ENCODE measurements at regions not wholly inside any gene's neighbourhood (a gene's known extent, or its start where the extent isn't known, plus 50 kb on each side); places are given as distances from the start of the nearest gene placed in this dataset.

- TF ChIP-seq SPI1 (IDR thresholded peaks at IDR 0.05; ENCODE audit: borderline replicate concordance, low read depth) (no peak), REST (IDR thresholded peaks at IDR 0.05; ENCODE audit: insufficient replicate concordance, low read depth) (no peak)
- Histone ChIP-seq H3K27me3 (ENCODE audit: insufficient read depth, poor library complexity, severe bottlenecking) (no peaks in the 10 kb centered on the region), H3K4me3 (replicated peaks; ENCODE audit: insufficient read depth, low read length) (no peak overlapping the region), H3K27ac (replicated peaks) (no peak overlapping the region)
- DNase-seq (ENCODE audit: low read depth in 1 of 2, low spot score in 1 of 2): no peak
Observed at GRCh38 chr4:155085843-155086530, 122.4 kb upstream of the NPY2R start.

- Histone ChIP-seq H3K27me3 (ENCODE audit: insufficient read depth, poor library complexity, severe bottlenecking) (no peaks in the 10 kb centered on the region), H3K4me3 (replicated peaks; ENCODE audit: insufficient read depth, low read length) (no peak overlapping the region), H3K27ac (replicated peaks) (no peak overlapping the region)
- no peak for DNase-seq (ENCODE audit: low read depth in 1 of 2, low spot score in 1 of 2)
- no peak for TF ChIP-seq POLR2AphosphoS5 (IDR thresholded peaks at IDR 0.05; ENCODE audit: low read depth)
- no peak for TF ChIP-seq CTCF (IDR thresholded peaks at IDR 0.05; ENCODE audit: insufficient read depth, low read length)
- no peak for TF ChIP-seq GABPA (IDR thresholded peaks at IDR 0.05; ENCODE audit: low read depth)
- no peak for TF ChIP-seq SPI1 (IDR thresholded peaks at IDR 0.05; ENCODE audit: borderline replicate concordance, low read depth)
- no peak for TF ChIP-seq REST (IDR thresholded peaks at IDR 0.05; ENCODE audit: insufficient replicate concordance, low read depth)
Observed at GRCh38 chr4:155094201-155094820, 114.1 kb upstream of the NPY2R start.

- no peak overlapping the region for H3K27ac ChIP-seq (replicated peaks)
- DNase-seq (ENCODE audit: low read depth in 1 of 2, low spot score in 1 of 2): no peak
Observed at GRCh38 chr4:155099231-155099630, 109.2 kb upstream of the NPY2R start.

GRCh38 chr4:155106629-155107028, 101.8 kb upstream of the NPY2R start:
- TF ChIP-seq SPI1 (IDR thresholded peaks at IDR 0.05; ENCODE audit: borderline replicate concordance, low read depth) (no peak), GABPA (IDR thresholded peaks at IDR 0.05; ENCODE audit: low read depth) (no peak), REST (IDR thresholded peaks at IDR 0.05; ENCODE audit: insufficient replicate concordance, low read depth) (no peak)
- no peak overlapping the region for H3K27ac ChIP-seq (replicated peaks)

More at GRCh38 chr4:155099231-155099630, 109.2 kb upstream of the NPY2R start:
- H3K27me3 ChIP-seq (ENCODE audit: insufficient read depth, poor library complexity, severe bottlenecking): no peaks in the 10 kb centered on the region
- TF ChIP-seq CTCF (IDR thresholded peaks at IDR 0.05; ENCODE audit: insufficient read depth, low read length): no peak
- TF ChIP-seq POLR2AphosphoS5 (IDR thresholded peaks at IDR 0.05; ENCODE audit: low read depth): no peak
- TF ChIP-seq GABPA (IDR thresholded peaks at IDR 0.05; ENCODE audit: low read depth): no peak
- no peak overlapping the region for H3K4me3 ChIP-seq (replicated peaks; ENCODE audit: insufficient read depth, low read length)

More at GRCh38 chr4:155106629-155107028, 101.8 kb upstream of the NPY2R start:
- Histone ChIP-seq H3K27me3 (ENCODE audit: insufficient read depth, poor library complexity, severe bottlenecking) (no peaks in the 10 kb centered on the region), H3K4me3 (replicated peaks; ENCODE audit: insufficient read depth, low read length) (no peak overlapping the region)
- DNase-seq (ENCODE audit: low read depth in 1 of 2, low spot score in 1 of 2): no peak
